ENCODE measurements at regions not wholly inside any gene's neighbourhood (a gene's known extent, or its start where the extent isn't known, plus 50 kb on each side); places are given as distances from the start of the nearest gene placed in this dataset.
A peak's percentile ranks its signal among the peaks of the same experiment; 100 is the strongest.

DNA sequence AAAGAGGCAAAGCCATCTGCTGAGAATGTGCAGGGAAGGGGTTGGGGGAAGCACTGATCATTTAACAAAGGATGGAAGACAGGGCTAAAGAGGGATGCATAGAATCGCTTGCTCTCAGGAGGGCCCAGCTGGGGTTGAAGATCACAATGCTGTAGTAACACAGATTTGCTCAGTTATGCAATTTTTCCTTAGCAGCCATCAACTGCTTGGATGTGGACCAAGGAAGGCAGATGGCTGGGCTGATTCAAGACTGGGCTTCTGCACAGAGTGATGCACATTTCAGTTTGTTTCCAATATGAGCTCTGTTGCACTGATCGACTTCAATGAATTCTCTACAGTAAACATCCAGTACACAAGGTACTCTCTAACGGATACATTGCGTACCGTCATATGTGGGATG, 127.8 kb upstream of the TBL1X start:
- TF ChIP-seq, protein P1, sequence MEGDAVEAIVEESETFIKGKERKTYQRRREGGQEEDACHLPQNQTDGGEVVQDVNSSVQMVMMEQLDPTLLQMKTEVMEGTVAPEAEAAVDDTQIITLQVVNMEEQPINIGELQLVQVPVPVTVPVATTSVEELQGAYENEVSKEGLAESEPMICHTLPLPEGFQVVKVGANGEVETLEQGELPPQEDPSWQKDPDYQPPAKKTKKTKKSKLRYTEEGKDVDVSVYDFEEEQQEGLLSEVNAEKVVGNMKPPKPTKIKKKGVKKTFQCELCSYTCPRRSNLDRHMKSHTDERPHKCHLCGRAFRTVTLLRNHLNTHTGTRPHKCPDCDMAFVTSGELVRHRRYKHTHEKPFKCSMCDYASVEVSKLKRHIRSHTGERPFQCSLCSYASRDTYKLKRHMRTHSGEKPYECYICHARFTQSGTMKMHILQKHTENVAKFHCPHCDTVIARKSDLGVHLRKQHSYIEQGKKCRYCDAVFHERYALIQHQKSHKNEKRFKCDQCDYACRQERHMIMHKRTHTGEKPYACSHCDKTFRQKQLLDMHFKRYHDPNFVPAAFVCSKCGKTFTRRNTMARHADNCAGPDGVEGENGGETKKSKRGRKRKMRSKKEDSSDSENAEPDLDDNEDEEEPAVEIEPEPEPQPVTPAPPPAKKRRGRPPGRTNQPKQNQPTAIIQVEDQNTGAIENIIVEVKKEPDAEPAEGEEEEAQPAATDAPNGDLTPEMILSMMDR (IDR thresholded peaks at IDR 0.05; ENCODE audit: low read depth, low read length), result no peak
- no peak for TF ChIP-seq EZH2phosphoT487 (IDR thresholded peaks at IDR 0.05; ENCODE audit: low read depth)

DNA sequence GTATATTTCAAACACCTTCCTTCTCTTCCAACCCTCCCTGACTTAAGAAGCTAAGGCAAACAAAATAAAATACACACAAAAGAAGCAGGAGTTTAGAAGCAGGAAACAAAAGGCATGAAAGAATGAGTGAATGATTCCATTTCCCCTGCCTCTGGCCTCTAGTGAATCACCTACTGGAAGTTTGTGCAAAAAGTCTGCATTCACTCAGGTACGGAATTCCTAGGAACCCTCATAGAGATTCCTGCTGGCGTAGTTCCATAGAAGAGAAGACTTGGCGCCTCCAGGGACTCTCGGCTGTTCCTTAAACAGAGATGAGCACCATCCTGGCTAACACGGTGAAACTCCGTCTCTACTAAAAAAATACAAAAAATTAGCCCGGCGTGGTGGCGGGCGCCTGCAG, 125.9 kb upstream of the TBL1X start:
- H3K4me3 ChIP-seq (ENCODE audit: low read length), result no peak overlapping the region
- H3K36me3 ChIP-seq (replicated peaks; ENCODE audit: low read depth, low read length), result peaks cover 6% of the 10 kb centered on the region
- peaks cover 20% of the 10 kb centered on the region; the same call in 1 of the 2 replicates for H3K9me3 ChIP-seq (ENCODE audit: insufficient read depth, low read length)
- H3K4me1 ChIP-seq (ENCODE audit: low read length), result peaks cover 19% of the 10 kb centered on the region
- no peak for TF ChIP-seq EZH2phosphoT487 (IDR thresholded peaks at IDR 0.05; ENCODE audit: low read depth)
- no peaks in the 10 kb centered on the region for H3K27me3 ChIP-seq (ENCODE audit: low read depth, low read length)
- H4K20me1 ChIP-seq (ENCODE audit: insufficient read depth, low read length), result no peaks in the 10 kb centered on the region
- no peak overlapping the region for H3K9ac ChIP-seq (ENCODE audit: low read length)
- no peak overlapping the region for H3K27ac ChIP-seq (ENCODE audit: low read length)
- H3K79me2 ChIP-seq (ENCODE audit: low read length), result no peaks in the 10 kb centered on the region
- no peak overlapping the region for H2AFZ ChIP-seq (ENCODE audit: low read depth, low read length)
- H3K4me2 ChIP-seq (ENCODE audit: low read length), result no peak overlapping the region

More for the DNA sequence above, 127.8 kb upstream of the TBL1X start:
- H3K36me3 ChIP-seq (replicated peaks; ENCODE audit: low read depth, low read length), result peaks cover 6% of the 10 kb centered on the region
- H3K4me3 ChIP-seq (ENCODE audit: low read length), result no peak overlapping the region
- peaks cover 13% of the 10 kb centered on the region; the same call in 1 of the 2 replicates for H3K9me3 ChIP-seq (ENCODE audit: insufficient read depth, low read length)
- H4K20me1 ChIP-seq (ENCODE audit: insufficient read depth, low read length), result no peaks in the 10 kb centered on the region
- no peaks in the 10 kb centered on the region for H3K27me3 ChIP-seq (ENCODE audit: low read depth, low read length)
- peaks cover 16% of the 10 kb centered on the region for H3K4me1 ChIP-seq (ENCODE audit: low read length)
- no peak overlapping the region for H3K4me2 ChIP-seq (ENCODE audit: low read length)
- H3K79me2 ChIP-seq (ENCODE audit: low read length), result no peaks in the 10 kb centered on the region
- no peak overlapping the region for H3K9ac ChIP-seq (ENCODE audit: low read length)
- no peak overlapping the region for H3K27ac ChIP-seq (ENCODE audit: low read length)
- no peak overlapping the region for H2AFZ ChIP-seq (ENCODE audit: low read depth, low read length)

DNA sequence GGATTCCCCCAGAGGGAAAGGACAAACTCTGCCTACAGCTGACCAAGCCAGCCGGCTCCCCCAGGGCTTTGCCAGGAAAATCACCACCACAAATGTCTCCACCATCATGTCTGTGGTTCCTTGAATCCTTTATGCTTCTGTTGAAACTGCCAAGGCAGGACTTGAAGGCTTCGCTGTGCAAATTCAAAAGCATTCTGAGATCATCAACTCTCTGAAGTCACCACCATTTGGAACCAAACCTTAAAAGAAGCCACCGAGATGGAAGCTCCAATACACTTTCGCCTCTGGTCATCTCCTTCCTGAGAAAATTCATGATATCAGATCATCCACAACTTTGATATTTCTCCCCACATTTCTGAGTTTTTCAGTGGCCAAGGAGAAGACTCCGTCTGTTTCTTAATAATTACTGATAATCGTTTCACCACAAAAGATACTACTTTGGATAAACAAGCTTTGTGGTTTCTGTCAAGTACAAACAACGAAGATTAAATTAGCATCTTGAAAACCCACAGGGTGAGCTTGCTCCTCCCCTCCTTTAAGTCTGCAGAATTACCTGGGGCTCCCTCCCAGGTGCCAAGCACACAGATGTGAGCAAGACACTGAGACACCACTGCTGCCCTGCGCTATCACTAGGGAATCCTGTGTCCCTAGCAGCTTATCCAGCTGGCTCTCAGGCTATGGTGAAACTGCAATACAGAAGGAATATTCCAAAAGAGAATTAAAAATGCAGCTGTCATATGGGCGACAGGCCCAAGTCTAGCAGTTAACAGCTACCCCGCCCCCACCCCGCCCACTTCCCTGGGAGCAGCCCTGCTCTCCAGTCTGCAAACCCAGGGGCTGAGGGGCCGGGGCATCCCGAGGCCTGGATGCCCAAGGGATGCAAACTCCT, 125.0 kb upstream of the TBL1X start:
- Histone ChIP-seq H3K9ac (ENCODE audit: low read length) (no peak overlapping the region), H3K27me3 (ENCODE audit: low read depth, low read length) (no peaks in the 10 kb centered on the region), H4K20me1 (ENCODE audit: insufficient read depth, low read length) (no peaks in the 10 kb centered on the region), H3K36me3 (replicated peaks; ENCODE audit: low read depth, low read length) (peaks cover 6% of the 10 kb centered on the region), H3K4me1 (ENCODE audit: low read length) (peaks cover 19% of the 10 kb centered on the region), H3K9me3 (ENCODE audit: insufficient read depth, low read length) (peaks cover 20% of the 10 kb centered on the region; the same call in 1 of the 2 replicates), H2AFZ (ENCODE audit: low read depth, low read length) (no peak overlapping the region), H3K27ac (ENCODE audit: low read length) (peak overlapping the region; percentile 99), H3K79me2 (ENCODE audit: low read length) (no peaks in the 10 kb centered on the region), H3K4me2 (ENCODE audit: low read length) (no peak overlapping the region), H3K4me3 (ENCODE audit: low read length) (peak overlapping the region; percentile 71; the same call in 1 of the 2 replicates)
- TF ChIP-seq EZH2phosphoT487 (IDR thresholded peaks at IDR 0.05; ENCODE audit: low read depth), result no peak
- TF ChIP-seq, protein P1 (IDR thresholded peaks at IDR 0.05; ENCODE audit: low read depth, low read length), result no peak

DNA sequence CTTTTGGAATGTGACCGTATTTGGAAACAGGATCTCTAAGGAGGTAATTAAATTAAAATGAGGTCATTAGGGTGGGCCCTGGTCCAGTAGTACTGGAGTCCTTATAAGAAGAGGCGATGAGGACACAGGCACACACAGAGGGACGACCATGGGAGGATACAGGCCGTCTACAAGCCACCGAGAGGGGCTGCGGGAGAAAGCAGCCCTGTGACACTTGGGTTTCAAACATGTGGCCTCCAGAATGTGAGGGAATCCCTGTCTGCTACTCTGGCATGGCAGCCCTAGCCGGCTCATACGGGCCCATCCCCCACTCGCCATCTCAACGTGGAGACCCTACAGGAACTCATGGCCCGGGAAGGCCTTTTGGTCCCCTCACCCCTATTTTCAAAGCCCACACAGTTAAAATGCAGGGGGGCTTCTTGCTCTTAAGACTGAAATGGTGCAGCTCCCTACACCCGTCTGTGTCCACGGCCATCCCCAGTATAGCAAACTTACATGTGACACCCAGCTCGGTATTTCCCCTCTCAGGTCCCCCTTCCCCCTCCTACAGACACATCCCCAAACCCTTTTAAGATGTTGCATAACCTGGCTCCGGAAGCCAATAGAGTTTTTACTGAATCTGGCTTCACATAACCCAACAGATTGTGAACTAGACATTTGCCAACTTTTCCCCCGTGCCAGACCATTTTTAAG, 124.1 kb upstream of the TBL1X start:
- Histone ChIP-seq H3K79me2 (ENCODE audit: low read length) (no peaks in the 10 kb centered on the region), H2AFZ (ENCODE audit: low read depth, low read length) (no peak overlapping the region; the same call in 1 of the 2 replicates), H3K4me1 (ENCODE audit: low read length) (peaks cover 19% of the 10 kb centered on the region), H3K4me3 (ENCODE audit: low read length) (peak overlapping the region; percentile 71), H3K27me3 (ENCODE audit: low read depth, low read length) (no peaks in the 10 kb centered on the region), H3K9ac (ENCODE audit: low read length) (peak overlapping the region; percentile 65), H3K9me3 (ENCODE audit: insufficient read depth, low read length) (peaks cover 20% of the 10 kb centered on the region; the same call in 1 of the 2 replicates), H3K4me2 (ENCODE audit: low read length) (peak overlapping the region; percentile 83), H3K27ac (ENCODE audit: low read length) (peak overlapping the region; percentile 99), H4K20me1 (ENCODE audit: insufficient read depth, low read length) (no peaks in the 10 kb centered on the region), H3K36me3 (replicated peaks; ENCODE audit: low read depth, low read length) (peaks cover 6% of the 10 kb centered on the region)
- TF ChIP-seq, protein P1 (IDR thresholded peaks at IDR 0.05; ENCODE audit: low read depth, low read length), result no peak
- TF ChIP-seq EZH2phosphoT487 (IDR thresholded peaks at IDR 0.05; ENCODE audit: low read depth), result no peak
